A673 (cell line): ENCODE measurements at regions not wholly inside any gene's neighbourhood (a gene's known extent, or its start where the extent isn't known, plus 50 kb on each side); places are given as distances from the start of the nearest gene placed in this dataset.

Experiments
- BruUV-seq: library from RNA; stranded (reverse); fragments of 400-500 nt; replicated peaks from 2 replicates; lab custom pipeline; 2021; lab: Mats Ljungman, UMichigan
- CTCF ChIA-PET: fragments of 300-600 bp; sonication (Branson Sonifier 250); formaldehyde crosslinking; loops from one replicate; lab custom pipeline; 2022; ENCODE audit warnings: antibody characterized with exemption; lab: Charles Lee
- POLR2A ChIA-PET: fragments of 300-600 bp; sonication (Branson Sonifier 250); formaldehyde crosslinking; loops from one replicate; lab custom pipeline; 2022; ENCODE audit warnings: antibody characterized with exemption; ENCODE audit not compliant: low non-redundant PET; lab: Charles Lee
- DNase-seq: peaks from one replicate; pipeline ENCODE4 v3.0.0-alpha.2; 2015; ENCODE audit warnings: low spot score
- H3K27ac ChIP-seq: fragments of 200-600 bp; sonication (generic); 2 replicates; pipeline ENCODE4 v1.5.1; 2016; ENCODE audit warnings: mixed run types, low read depth, mild to moderate bottlenecking, mixed read lengths, antibody characterized with exemption, low read length; ENCODE audit not compliant: poor library complexity, severe bottlenecking
- H3K27me3 ChIP-seq: fragments of 200-600 bp; sonication (generic); replicated peaks from 2 replicates; pipeline ENCODE4 v1.6.1; 2017; ENCODE audit warnings: mixed run types, low read depth, mild to moderate bottlenecking, mixed read lengths, antibody characterized with exemption, low read length; ENCODE audit not compliant: insufficient read depth, poor library complexity
- H3K36me3 ChIP-seq: fragments of 200-600 bp; sonication (generic); 2 replicates; pipeline ENCODE4 v1.6.1; 2016; ENCODE audit warnings: mixed run types, mild to moderate bottlenecking, mixed read lengths, antibody characterized with exemption, low read length; ENCODE audit not compliant: insufficient read depth, poor library complexity, severe bottlenecking
- H3K4me1 ChIP-seq: fragments of 200-600 bp; sonication (generic); 2 replicates; pipeline ENCODE4 v1.6.1; 2017; ENCODE audit warnings: mixed run types, mild to moderate bottlenecking, mixed read lengths, antibody characterized with exemption, low read length; ENCODE audit not compliant: insufficient read depth, poor library complexity, severe bottlenecking
- H3K4me3 ChIP-seq: fragments of 200-600 bp; sonication (generic); 2 replicates; pipeline ENCODE4 v1.5.1; 2016; ENCODE audit warnings: low read depth, mixed run types, mild to moderate bottlenecking, mixed read lengths, low read length; ENCODE audit not compliant: poor library complexity, severe bottlenecking
- H3K9me3 ChIP-seq: fragments of 200-600 bp; sonication (generic); 2 replicates; pipeline ENCODE4 v1.6.1; 2016; ENCODE audit warnings: mixed run types, low read depth, mild to moderate bottlenecking, mixed read lengths, antibody characterized with exemption, low read length; ENCODE audit not compliant: poor library complexity, severe bottlenecking
- CTCF ChIP-seq: fragments of 300-800, 200-600 bp; sonication (generic); conservative IDR thresholded peaks from 2 replicates; pipeline ENCODE4 v1.5.1; 2017; ENCODE audit warnings: low read depth, mild to moderate bottlenecking, antibody characterized with exemption, low read length, moderate library complexity, mixed read lengths
- EZH2 ChIP-seq: fragments of 200-600 bp; sonication (generic); IDR thresholded peaks from 2 replicates; pipeline ENCODE4 v1.6.1; 2017; ENCODE audit warnings: borderline replicate concordance, low read depth, mild to moderate bottlenecking, mixed read lengths, antibody characterized with exemption, low read length; ENCODE audit not compliant: poor library complexity, severe bottlenecking
- intact Hi-C: fragments of 100-400 bp; cut with micrococcal nuclease; formaldehyde crosslinking; loops from one replicate; pipeline ENCODE4 v1.10.0; 2022; ENCODE audit not compliant: unreplicated experiment

- no peak for DNase-seq
- TF ChIP-seq EZH2 (no peak), CTCF (no peak)
- no peaks in the 10 kb centered on the region for H3K36me3 ChIP-seq
- no peaks in the 10 kb centered on the region for H3K9me3 ChIP-seq
- intact Hi-C loops: loop anchor here (10.0 kb wide), 1 partner anchor 713 kb away; no protein-coding TSS in a partner anchor
- no peak overlapping the region for H3K4me3 ChIP-seq
- H3K27ac ChIP-seq: no peak overlapping the region
- H3K4me1 ChIP-seq: peaks cover 18% of the 10 kb centered on the region
- no peaks in the 10 kb centered on the region for H3K27me3 ChIP-seq
- POLR2A ChIA-PET: no interaction called here
- BruUV-seq: no TSS peak
- CTCF ChIA-PET: no interaction called here
Observed at GRCh38 chr12:90257927-90258624, 549.4 kb upstream of the ATP2B1 start.

GRCh38 chr12:90254796-90255195, 546.2 kb upstream of the ATP2B1 start:
- no peak overlapping the region for H3K4me3 ChIP-seq
- H3K36me3 ChIP-seq: no peaks in the 10 kb centered on the region
- ChIA-PET CTCF (no interaction called here), POLR2A (no interaction called here)
- no peak overlapping the region for H3K27ac ChIP-seq
- H3K27me3 ChIP-seq: no peaks in the 10 kb centered on the region
- BruUV-seq: no TSS peak
- peaks cover 4% of the 10 kb centered on the region for H3K4me1 ChIP-seq
- intact Hi-C loops: loop anchor here (10.0 kb wide), 1 partner anchor 710 kb away; no protein-coding TSS in a partner anchor
- no peak for DNase-seq
- TF ChIP-seq EZH2 (no peak), CTCF (no peak)
- H3K9me3 ChIP-seq: no peaks in the 10 kb centered on the region

GRCh38 chr12:90253674-90254181, 545.1 kb upstream of the ATP2B1 start:
- POLR2A ChIA-PET: no interaction called here
- Histone ChIP-seq H3K27ac (no peak overlapping the region), H3K4me1 (peaks cover 4% of the 10 kb centered on the region), H3K36me3 (no peaks in the 10 kb centered on the region), H3K4me3 (no peak overlapping the region), H3K9me3 (no peaks in the 10 kb centered on the region), H3K27me3 (no peaks in the 10 kb centered on the region)
- DNase-seq: no peak
- CTCF ChIA-PET: no interaction called here
- intact Hi-C loops: loop anchor here (10.0 kb wide), 1 partner anchor 709 kb away; no protein-coding TSS in a partner anchor
- no peak for TF ChIP-seq EZH2
- TF ChIP-seq CTCF: no peak
- no TSS peak for BruUV-seq
